H1 (cell line): ENCODE measurements at regions not wholly inside any gene's neighbourhood (a gene's known extent, or its start where the extent isn't known, plus 50 kb on each side); places are given as distances from the start of the nearest gene placed in this dataset.
"Not testable (repeated sequence)": the region's sequence is repeated elsewhere in the genome, so short reads cannot be mapped to it uniquely, and the experiment has no call there.

Experiments
- CTCF ChIA-PET: fragments of 300-600 bp; sonication (Branson Sonifier 250); formaldehyde crosslinking; loops from one replicate; lab custom pipeline; 2021; ENCODE audit not compliant: partially characterized antibody; lab: Charles Lee
- POLR2A ChIA-PET: fragments of 300-600 bp; sonication (Branson Sonifier 250); formaldehyde crosslinking; loops from one replicate; lab custom pipeline; 2021; ENCODE audit warnings: inconsistent platforms; ENCODE audit not compliant: partially characterized antibody; lab: Charles Lee
- DNase-seq, 2 experiments: peaks; one replicate each; pipeline versions ENCODE4 v3.0.0 to v3.0.0-alpha.2; 2010 to 2022; ENCODE audit warnings: low spot score in 2 of 2, low read depth in 1 of 2, mixed read lengths in 1 of 2
- FAIRE-seq: peaks from 2 replicates; lab custom pipeline; 2011; peaks lifted over from hg19 to GRCh38; lab: Jason Lieb, UNC
- H2AFZ ChIP-seq: 2 replicates; pipeline ENCODE4 v1.8.1; 2012; ENCODE audit warnings: low read length, inconsistent platforms
- H2AK5ac ChIP-seq: 2 replicates; pipeline ENCODE4 v1.6.1; 2013; ENCODE audit warnings: low read depth, low read length
- H2BK120ac ChIP-seq: replicated peaks from 2 replicates; pipeline ENCODE3; 2013; ENCODE audit warnings: low read depth, low read length, inconsistent platforms
- H2BK12ac ChIP-seq: 2 replicates; pipeline ENCODE4 v1.6.1; 2013; ENCODE audit warnings: low read depth, low read length
- H2BK15ac ChIP-seq: 2 replicates; pipeline ENCODE4 v1.6.1; 2013; ENCODE audit warnings: low read length
- H2BK20ac ChIP-seq: 2 replicates; pipeline ENCODE4 v1.6.1; 2013; ENCODE audit warnings: low read length
- H2BK5ac ChIP-seq: 2 replicates; pipeline ENCODE4 v1.6.1; 2013; ENCODE audit warnings: low read depth, low read length
- H3K14ac ChIP-seq: 2 replicates; pipeline ENCODE4 v1.6.1; 2013; ENCODE audit warnings: inconsistent platforms; ENCODE audit not compliant: insufficient read length
- H3K18ac ChIP-seq: 2 replicates; pipeline ENCODE4 v1.6.1; 2013; ENCODE audit warnings: low read length; ENCODE audit errors: extremely low read depth
- H3K23ac ChIP-seq: 2 replicates; pipeline ENCODE4 v1.6.1; 2013; ENCODE audit warnings: inconsistent platforms; ENCODE audit not compliant: insufficient read length
- H3K23me2 ChIP-seq: 2 replicates; pipeline ENCODE4 v1.6.1; 2013; ENCODE audit warnings: low read depth, low read length
- H3K27ac ChIP-seq: 2 replicates; pipeline ENCODE4 v1.6.1; 2011; ENCODE audit warnings: low read depth, low read length, inconsistent platforms
- H3K27me3 ChIP-seq, 4 experiments: replicated peaks in 1 of 4; 1 replicate in 1 of 4; 2 replicates in 3 of 4; pipeline versions ENCODE4 v1.6.1 to v1.8.1; 2011 to 2013; ENCODE audit warnings: low read length in 3 of 4, mild to moderate bottlenecking in 3 of 4, inconsistent platforms in 2 of 4, mixed read lengths in 2 of 4, moderate library complexity in 1 of 4; ENCODE audit not compliant: control insufficient read depth in 3 of 4, insufficient read depth in 3 of 4; ENCODE audit errors: extremely low read depth in 1 of 4
- H3K36me3 ChIP-seq, 4 experiments: 2 replicates each; pipeline versions ENCODE4 v1.6.1 to v1.8.1; 2011 to 2013; ENCODE audit warnings: mild to moderate bottlenecking in 4 of 4, low read length in 3 of 4, moderate library complexity in 2 of 4, control low read depth in 1 of 4, inconsistent platforms in 1 of 4; ENCODE audit not compliant: insufficient read depth in 4 of 4, control insufficient read depth in 2 of 4
- H3K4ac ChIP-seq: replicated peaks from 2 replicates; pipeline ENCODE3; 2013; ENCODE audit warnings: low read length, low read depth, mixed read lengths, inconsistent platforms; ENCODE audit not compliant: insufficient read length
- H3K4me1 ChIP-seq, 4 experiments: replicated peaks in 1 of 4; 1 replicate in 1 of 4; 2 replicates in 3 of 4; pipeline versions ENCODE4 v1.6.1 to v1.8.1; 2011 to 2013; ENCODE audit warnings: low read length in 3 of 4, inconsistent platforms in 2 of 4, mixed read lengths in 1 of 4; ENCODE audit not compliant: insufficient read depth in 4 of 4, control insufficient read depth in 3 of 4
- H3K4me2 ChIP-seq, 2 experiments: 2 replicates each; pipeline versions ENCODE4 v1.6.1 to v1.8.1; 2011 to 2013; ENCODE audit warnings: low read depth in 2 of 2, low read length in 2 of 2, control low read depth in 1 of 2, inconsistent platforms in 1 of 2, mild to moderate bottlenecking in 1 of 2; ENCODE audit not compliant: insufficient read depth in 1 of 2
- H3K4me3 ChIP-seq, 4 experiments: fragments of 200-600, 300-600 bp in 1 of 4; sonication (generic), shearing (Covaris generic), sonication (Bioruptor Twin) in 1 of 4; 2 replicates each; pipeline versions ENCODE4 v1.5.1 to v1.8.1; 2011 to 2016; ENCODE audit warnings: low read length in 4 of 4, low read depth in 3 of 4, control low read depth in 2 of 4, inconsistent platforms in 2 of 4, mild to moderate bottlenecking in 2 of 4, mixed read lengths in 1 of 4, moderate library complexity in 1 of 4; ENCODE audit not compliant: insufficient read depth in 2 of 4; ENCODE audit errors: extremely low read depth in 1 of 4
- H3K56ac ChIP-seq: replicated peaks from 2 replicates; pipeline ENCODE3; 2013; ENCODE audit warnings: low read depth, mild to moderate bottlenecking, mixed read lengths, low read length, inconsistent platforms; ENCODE audit not compliant: insufficient read length
- H3K79me1 ChIP-seq: 2 replicates; pipeline ENCODE4 v1.6.1; 2013; ENCODE audit warnings: low read depth, low read length, control low read depth
- H3K79me2 ChIP-seq, 2 experiments: 2 replicates each; pipeline versions ENCODE4 v1.6.1 to v1.8.1; 2012 to 2013; ENCODE audit warnings: low read length in 2 of 2, mild to moderate bottlenecking in 2 of 2, inconsistent platforms in 1 of 2; ENCODE audit not compliant: insufficient read depth in 2 of 2, control insufficient read depth in 1 of 2
- H3K9ac ChIP-seq, 4 experiments: replicated peaks in 1 of 4; 1 replicate in 1 of 4; 2 replicates in 3 of 4; pipeline versions ENCODE4 v1.6.1 to v1.8.1; 2011 to 2013; ENCODE audit warnings: low read depth in 3 of 4, low read length in 3 of 4, control low read depth in 2 of 4, mild to moderate bottlenecking in 2 of 4, moderate library complexity in 2 of 4, inconsistent platforms in 1 of 4; ENCODE audit errors: extremely low read depth in 1 of 4
- H3K9me3 ChIP-seq, 2 experiments: 2 replicates each; pipeline versions ENCODE4 v1.6.1 to v1.8.1; 2012 to 2013; ENCODE audit warnings: mild to moderate bottlenecking in 2 of 2, moderate library complexity in 2 of 2, control low read depth in 1 of 2, inconsistent platforms in 1 of 2, low read depth in 1 of 2, low read length in 1 of 2, mixed read lengths in 1 of 2; ENCODE audit not compliant: insufficient read depth in 2 of 2
- H4K20me1 ChIP-seq, 2 experiments: replicated peaks in 1 of 2; 2 replicates each; pipeline versions ENCODE3 to v1.8.1; 2011 to 2013; ENCODE audit warnings: inconsistent platforms in 2 of 2, low read length in 2 of 2, mild to moderate bottlenecking in 1 of 2; ENCODE audit not compliant: insufficient read depth in 2 of 2, control insufficient read depth in 1 of 2
- H4K5ac ChIP-seq: 2 replicates; pipeline ENCODE4 v1.6.1; 2013; ENCODE audit warnings: low read length, low read depth, mixed read lengths, inconsistent platforms; ENCODE audit not compliant: insufficient read length
- H4K8ac ChIP-seq: 2 replicates; pipeline ENCODE4 v1.8.0; 2013; ENCODE audit warnings: mild to moderate bottlenecking, moderate library complexity, low read length, inconsistent platforms; ENCODE audit not compliant: insufficient read depth; ENCODE audit errors: extremely low read depth
- H4K91ac ChIP-seq: replicated peaks from 2 replicates; pipeline ENCODE3; 2013; ENCODE audit warnings: low read length, mixed read lengths, inconsistent platforms; ENCODE audit not compliant: insufficient read length
- WGBS, 2 experiments: shearing (Covaris generic) in 1 of 2; methylation state at CpG; one replicate each; pipeline versions ENCODE4 v1.1.6 to v1.1.7; 2013 to 2015; ENCODE audit warnings: low lambda C conversion rate in 2 of 2, mixed read lengths in 2 of 2, inconsistent platforms in 1 of 2, low coverage in 1 of 2, missing lambda C conversion rate in 1 of 2; ENCODE audit not compliant: insufficient replicate concordance in 2 of 2, insufficient coverage in 1 of 2, insufficient read length in 1 of 2; ENCODE audit errors: extremely low coverage in 1 of 2, missing lambda C conversion rate in 1 of 2; 5-methylcytosine and 5-hydroxymethylcytosine counted together

- H2BK20ac ChIP-seq, H3K23me2 ChIP-seq, FAIRE-seq, H3K79me1 ChIP-seq, H3K27ac ChIP-seq, H3K79me2 ChIP-seq, CTCF ChIA-PET, H2AFZ ChIP-seq, H2BK5ac ChIP-seq, H3K9ac ChIP-seq, H3K9me3 ChIP-seq, H3K4me3 ChIP-seq, DNase-seq, H3K56ac ChIP-seq, H3K14ac ChIP-seq, H4K8ac ChIP-seq, H4K5ac ChIP-seq, H3K36me3 ChIP-seq, H4K20me1 ChIP-seq, H2AK5ac ChIP-seq, POLR2A ChIA-PET, H2BK15ac ChIP-seq, H3K4ac ChIP-seq, H3K4me2 ChIP-seq, H3K4me1 ChIP-seq, H4K91ac ChIP-seq, H2BK120ac ChIP-seq, H2BK12ac ChIP-seq, H3K27me3 ChIP-seq, H3K23ac ChIP-seq, H3K18ac ChIP-seq: not testable (repeated sequence)
- 86% methylated on average over 5 of the region's 5 CpGs; no CpG with 5 or more reads in 1 of the 2 experiments for WGBS, 2 experiments
These were observed 719.6 kb upstream of the CDH18 start for GRCh38 chr5:20707634-20708033.
